ENCODE measurements at regions not wholly inside any gene's neighbourhood (a gene's known extent, or its start where the extent isn't known, plus 50 kb on each side); places are given as distances from the start of the nearest gene placed in this dataset.

DNA sequence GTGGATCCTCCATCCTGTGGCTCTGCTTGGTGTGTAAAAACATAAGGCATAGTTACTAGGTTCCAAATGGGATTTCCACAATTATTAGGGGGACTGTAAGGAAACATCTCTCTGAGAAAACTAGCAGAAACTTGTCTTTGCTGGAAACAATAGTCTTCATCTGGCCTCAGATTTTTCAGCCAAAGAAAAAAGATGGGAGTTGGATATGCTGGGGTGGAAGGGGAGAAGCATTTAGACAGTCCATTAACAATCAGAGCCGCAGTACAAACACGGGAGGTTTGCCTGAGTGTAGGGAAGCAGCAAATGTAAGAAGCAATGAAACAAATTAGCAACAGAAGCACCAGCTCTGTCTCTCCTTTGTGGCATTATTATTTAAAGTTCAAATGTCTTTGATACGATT, 402.7 kb upstream of the ZNF608 start:
- DNase-seq, result no peak

DNA sequence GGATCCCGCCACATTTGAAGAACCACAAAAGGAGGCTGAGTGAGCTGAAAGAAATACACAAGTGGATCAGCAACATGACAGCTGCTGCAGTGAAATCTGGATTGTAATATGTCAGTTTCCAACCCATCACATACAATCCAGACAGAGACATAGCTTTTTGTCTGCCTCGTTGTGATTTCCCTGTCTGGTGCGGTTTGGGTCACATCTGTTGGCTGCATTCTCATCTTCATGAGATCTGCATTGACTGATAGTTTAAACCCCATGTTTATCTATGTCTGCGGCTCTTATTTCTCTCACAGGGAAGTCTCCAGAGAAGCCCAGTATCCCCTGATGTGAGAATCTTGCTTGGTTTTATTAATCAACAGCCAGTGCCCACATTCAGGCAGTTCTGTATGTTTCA, 403.1 kb upstream of the ZNF608 start:
- no peak for DNase-seq

DNA sequence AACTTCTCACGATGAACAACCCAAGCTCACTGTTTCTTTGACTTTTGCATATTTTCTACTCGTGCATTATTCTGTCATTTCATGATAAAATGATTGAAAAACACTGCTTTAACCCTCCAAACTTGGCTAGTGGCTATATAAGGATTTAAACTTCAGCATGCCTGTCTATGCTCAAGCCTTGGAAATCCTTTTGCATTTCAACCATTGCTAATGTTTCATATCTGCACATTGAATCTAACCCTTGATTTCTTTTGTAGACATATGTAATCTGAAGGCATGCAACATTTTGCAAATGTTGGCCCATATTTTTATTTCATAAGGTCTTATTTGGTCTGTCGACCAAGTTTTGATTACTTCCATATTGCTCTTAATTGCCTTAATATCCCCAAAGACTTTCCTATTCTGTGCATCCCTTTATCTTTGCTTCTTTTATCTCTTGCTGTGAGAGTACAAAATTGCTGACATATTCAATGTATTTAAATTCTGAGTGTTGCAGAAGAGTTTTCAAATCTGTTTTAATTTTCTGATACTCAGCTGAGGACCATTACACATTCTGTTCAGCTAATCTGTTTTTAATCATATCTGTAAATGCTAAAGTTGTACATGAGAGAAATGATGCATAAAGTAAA, 403.7 kb upstream of the ZNF608 start:
- no peak for DNase-seq

DNA sequence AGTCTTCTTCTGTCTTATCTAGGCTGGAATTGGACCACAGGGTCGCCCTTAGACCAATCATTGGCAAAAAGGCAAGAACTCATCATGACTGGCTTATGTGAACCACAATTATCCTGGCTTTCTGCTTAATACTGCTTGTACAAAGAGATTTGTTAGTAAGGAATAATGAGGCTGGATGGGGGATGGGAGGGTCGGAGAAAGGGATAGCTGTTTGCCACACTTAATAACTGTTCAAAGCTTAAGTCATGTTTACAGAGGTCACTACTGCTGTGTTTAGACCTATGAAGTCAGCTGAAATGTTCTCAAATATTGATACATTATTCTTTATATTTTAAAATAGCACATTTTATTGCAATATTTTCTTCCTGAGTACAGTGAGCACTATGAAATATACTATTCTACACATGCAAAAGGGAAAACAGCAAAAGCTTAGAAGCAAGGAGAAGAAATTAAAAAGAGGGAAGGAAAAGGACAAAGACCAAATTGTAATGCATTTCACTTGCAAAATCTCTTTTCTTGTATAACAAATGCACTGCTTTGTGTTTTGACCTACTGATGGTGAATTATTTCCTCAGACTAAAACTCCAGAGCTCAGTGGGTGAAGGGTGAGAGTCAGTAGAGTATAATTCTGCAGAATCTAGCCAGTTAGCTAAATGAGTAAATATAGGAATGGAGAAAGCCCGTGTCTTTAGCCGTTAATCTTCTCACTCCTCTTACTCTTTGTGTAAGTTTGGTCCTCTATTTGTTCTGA, 404.9 kb upstream of the ZNF608 start:
- no peak for DNase-seq

DNA sequence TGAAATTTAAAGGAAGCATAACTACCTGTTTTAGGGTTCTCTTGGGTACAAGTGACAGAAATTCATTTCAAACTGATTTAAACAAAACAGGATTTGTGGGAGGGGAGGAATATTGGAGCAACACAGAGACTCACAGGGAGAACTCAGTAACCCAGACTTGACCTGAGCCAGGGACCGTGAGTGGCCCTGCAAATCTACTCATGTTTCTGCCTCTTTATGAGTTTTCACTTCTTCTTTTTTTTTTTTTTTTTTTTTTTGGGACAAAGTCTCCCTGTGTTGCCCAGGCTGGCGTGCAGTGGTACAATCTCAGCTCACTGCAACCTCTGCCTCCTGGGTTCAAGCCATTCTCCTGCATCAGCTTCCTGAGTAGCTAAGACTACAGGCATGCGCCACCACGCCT, 405.6 kb upstream of the ZNF608 start:
- no peak for DNase-seq

DNA sequence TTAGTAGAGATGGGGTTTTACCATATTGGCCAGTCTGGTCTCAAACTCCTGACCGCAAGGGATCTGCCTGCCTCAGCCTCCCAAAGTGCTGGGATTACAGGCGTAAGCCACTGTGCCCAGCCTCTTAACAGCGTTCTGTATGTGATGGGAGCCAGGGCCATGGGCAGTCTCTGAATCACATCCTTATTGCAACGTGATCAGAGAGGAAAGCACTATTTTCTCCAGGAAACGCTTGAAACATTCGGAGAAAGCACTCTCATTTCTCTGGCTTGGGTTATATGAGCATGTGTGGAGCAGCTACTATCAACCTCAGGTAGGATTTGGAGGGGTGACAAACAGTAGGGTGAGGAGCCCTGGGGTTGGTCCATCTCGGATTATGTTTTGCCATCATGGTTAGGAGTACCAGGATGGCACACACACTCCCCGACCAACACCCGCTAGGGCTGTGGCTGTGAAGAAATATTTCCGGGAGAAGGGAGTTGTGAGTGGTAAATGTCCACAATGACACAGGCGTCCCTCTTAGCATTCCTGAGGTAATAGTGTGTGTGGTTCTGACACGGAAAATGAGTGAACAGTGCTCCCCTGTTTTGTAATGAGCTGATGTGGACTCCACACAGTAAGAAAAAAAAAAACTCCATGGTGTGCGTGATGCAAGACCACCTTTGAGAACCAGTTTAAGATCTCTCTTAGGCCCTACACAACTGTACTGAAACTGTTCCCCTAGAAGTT, 406.2 kb upstream of the ZNF608 start:
- DNase-seq, result no peak

DNA sequence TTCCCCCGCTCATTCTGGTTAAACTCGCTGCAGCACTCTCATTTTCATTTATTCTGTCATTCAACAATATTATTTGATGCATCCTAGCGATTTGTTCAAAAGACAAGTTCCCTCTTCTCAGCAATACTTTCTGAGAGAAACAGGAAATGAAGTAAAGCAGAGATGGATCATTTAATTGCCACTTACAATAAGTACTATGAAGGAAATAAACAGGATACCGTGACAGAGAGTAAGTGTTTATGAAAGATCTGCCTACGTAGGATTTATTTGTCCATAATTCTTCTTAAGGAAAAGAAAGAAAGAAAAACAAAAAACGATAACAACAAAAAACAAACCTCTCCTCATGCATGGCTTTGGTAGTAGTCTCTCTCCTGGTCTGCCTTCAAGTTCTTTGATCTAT, 406.8 kb upstream of the ZNF608 start:
- no peak for DNase-seq

DNA sequence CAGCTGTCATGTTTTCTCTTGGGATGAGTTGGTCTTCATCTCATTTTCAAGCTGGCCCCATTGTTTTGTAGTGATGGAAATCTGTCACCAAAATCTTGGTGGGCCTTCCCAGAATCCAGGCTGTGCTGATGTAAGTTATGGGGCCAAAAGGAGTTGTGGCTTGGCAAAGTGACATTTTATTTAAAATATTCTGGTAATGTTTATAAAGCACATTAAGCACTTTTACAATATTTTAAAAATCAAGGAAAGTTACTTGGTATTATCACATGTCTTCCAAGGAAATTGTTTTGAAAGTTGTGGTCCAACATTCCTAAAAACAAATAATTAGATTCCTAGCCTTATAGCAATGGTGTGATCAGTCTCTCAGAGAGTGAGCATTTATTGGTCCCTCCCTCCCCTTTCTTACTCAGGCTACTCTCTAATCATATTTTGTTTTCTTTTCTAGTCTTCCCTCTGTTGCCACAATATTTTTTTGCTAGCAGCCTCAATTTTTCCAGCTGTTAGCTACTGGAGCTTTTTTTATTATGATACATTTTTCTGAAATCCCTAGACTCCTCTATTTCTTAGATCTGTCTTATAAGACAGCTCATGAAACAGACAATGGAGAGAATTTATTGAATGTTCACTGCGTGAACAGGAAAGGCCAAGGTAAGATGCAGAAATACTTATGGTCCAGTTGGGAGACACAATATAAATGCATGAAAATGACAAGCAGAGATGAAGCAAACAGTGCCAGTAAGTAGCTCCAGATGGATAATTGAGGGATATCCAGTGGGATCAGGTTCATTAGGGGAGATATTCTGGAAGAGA, 408.1 kb upstream of the ZNF608 start:
- no peak for DNase-seq

DNA sequence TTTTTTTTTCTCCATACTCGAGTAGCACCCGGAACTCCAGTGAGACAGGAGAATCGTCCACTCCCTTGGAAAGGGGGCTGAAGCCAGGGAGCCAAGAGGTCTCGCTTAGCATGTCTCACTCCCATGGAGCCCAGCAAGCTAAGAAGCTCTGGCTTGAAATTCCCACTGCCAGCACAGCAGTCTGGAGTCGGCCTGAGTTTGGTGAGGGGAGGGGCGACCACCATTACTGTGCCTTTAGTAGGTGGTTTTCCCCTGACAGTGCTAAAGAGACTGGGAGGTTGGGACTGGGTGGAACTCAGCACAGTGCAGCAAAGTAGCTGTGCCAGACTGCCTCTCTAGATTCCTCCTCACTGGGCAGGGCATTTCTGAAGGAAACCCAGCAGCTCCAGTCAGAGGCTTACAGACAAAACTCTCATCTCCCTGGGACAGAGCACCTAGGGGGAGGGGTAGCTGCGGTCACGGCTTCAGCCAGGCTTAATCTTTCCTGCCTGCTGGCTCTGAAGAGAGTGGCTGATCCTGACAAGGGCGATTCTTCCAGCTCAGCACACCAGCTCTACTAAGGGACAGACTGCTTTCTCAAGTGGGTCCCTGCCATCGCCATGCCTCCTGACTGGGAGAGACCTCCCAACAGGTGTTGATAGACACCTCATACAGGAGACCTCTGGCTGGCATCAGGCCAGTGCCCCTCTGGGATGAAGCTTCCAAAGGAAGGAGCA, 414.5 kb upstream of the ZNF608 start:
- no peak for DNase-seq

DNA sequence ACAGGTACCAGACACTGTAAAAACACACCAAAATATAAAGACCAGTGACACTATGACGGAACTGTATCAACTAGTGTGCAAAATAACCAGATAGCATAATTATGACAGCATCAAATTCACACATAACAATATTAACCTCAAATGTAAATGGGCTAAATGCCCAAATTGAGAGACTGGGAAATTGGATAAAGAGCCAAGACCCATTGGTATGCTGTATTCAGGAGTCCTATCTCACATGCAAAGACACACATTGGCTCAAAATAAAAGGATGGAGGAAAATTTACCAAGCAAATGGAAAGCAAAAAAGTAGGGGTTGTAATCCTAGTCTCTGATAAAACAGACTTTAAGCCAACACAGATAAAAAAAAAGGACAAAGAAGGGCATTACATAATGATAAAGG, 416.3 kb upstream of the ZNF608 start:
- DNase-seq, result no peak

DNA sequence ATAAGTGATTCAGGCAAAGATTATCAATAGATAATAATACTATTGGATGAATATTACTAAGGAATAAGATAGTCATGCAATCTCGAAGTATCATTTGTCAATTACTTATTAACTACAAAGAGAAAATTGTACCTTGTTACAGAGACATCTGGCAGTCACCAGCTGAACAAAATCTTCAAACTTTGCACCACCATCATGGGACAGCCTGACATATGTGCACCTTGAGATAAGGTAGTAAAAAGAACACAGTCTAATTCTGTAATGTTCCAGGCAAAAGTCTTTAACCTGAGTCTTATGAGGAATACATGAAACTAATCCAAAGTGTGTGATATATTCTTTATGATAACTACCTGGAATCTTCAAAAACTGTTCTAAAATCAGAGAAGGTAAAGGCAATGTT, 423.0 kb upstream of the ZNF608 start:
- DNase-seq, result no peak

DNA sequence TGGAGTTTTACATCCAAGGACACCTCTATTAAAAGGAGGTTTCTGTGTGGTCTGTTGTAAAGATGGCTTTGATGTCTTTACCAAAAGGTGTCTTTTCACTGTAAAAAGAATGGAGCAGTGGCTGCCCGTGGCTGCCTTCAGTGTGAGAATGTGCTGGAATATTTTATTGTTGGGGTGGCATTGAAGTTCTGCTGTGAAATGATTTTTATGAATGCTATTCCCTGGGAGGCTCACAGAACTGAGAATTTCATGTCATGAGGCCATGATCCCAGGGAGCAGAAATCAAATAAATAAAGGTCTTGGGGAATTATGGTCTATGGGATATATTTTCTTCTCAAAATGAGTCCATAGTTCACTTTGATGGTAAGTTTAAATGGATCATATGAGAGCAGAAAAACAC, 425.2 kb upstream of the ZNF608 start:
- no peak for DNase-seq

DNA sequence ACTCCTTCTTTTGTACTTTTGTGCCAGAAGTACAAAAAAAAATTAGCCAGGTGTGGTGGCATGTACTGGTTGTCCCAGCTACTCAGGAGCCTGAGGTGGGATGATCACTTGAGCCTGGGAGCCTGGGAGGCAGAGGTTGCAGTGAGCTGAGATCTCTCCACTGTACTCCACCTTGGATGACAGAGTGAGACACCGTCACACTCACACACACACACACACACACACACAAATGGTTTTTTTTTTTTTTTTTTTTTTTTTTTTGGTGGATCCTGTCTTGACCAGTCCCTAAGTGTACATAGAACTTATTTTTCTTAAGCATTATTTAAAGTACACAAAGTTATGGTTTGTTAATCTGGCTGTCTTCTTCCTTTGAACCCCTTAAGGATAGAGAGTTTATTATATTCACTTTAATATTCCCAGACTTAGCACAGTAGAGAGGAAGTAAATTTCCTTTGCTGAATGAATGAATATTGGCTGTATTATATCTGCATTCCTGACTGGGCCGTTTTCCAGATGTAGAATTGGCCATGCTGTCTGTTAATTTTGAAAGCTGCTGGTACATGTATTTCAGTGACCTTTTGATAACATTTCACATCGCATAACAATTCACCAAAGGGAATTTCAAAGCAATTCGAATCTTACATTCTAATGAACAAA, 429.0 kb upstream of the ZNF608 start:
- DNase-seq, result no peak

DNA sequence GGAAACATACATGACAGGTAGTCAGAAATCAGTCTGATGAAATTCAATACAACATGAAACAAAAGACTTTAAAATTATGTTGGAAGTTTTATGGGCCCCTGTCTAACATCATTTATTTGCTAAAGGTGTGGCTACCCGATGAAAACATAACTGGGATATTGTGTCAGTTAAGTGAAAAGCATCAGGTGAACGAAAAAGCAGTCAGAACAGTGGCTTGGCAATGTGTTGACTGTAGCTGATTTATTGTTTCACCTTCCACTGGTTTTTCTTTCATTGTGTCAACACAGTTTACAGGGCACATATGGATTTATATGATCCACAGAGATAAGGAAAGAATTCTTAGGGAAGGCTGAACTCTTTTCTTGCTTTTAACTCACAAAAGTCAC, 429.6 kb upstream of the ZNF608 start:
- DNase-seq, result no peak

DNA sequence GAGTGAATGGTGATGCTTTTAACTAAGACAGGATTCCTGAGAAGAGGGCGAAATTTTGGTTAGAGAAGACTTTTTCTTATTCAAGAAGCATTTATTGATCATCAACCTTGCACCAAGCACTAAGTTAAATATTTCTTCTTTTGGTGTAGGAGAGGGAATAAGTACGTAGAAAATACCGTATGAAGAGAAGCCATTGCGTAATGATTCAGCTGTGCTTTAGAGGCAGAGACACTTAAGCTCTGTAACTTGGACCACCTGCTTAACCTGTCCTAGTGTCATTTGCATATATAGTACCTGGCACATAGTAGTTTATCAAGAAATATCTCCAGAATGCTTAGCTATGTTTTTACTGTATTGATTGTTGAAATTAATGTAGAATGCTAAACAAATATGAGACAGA, 430.9 kb upstream of the ZNF608 start:
- no peak for DNase-seq

DNA sequence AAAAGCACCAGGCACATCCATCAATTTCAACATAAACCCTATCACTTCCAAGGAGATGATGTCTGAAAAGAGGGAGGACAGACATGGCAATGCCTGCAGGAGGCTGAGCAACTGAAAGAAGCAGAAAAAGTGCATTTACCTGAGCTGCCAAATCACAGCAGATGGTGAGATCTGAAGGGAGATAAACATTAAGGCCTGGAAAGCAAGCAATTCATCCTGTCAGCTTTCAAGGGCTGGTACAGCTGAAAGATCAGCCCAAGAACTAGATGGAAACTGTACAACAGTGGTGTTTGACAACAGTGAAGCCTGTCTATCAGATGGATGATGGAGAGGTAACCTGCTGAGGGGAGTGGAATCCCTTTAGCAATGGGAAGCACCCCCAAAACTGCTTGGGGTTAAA, 433.2 kb upstream of the ZNF608 start:
- DNase-seq, result no peak

DNA sequence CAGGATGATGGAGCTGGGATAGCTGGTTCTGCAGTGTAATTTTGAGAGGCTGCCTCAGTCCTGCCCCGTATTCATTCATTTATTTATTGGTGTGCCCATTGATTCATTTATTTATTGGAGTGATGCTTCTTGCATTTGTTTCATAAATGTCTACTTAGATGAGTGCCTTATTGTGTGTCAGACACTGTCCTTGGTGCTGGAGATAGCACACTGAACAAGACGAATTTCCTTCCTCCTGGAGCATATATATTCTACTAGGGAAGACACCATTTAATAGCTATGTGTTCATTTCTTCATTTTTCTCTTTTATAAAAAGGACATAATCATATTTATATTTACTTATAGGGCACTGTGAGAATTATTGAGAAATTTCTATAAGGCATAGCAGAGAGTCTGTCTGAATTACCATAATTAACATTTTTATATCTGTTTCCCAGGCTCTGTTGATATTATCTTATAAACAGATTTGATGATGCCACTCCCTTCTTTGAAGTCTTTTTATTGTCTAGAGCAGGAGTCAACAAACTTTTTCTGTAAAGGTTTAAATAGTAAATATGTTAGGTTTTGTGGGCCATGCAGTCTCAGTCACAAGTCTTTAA, 433.9 kb upstream of the ZNF608 start:
- DNase-seq, result no peak

DNA sequence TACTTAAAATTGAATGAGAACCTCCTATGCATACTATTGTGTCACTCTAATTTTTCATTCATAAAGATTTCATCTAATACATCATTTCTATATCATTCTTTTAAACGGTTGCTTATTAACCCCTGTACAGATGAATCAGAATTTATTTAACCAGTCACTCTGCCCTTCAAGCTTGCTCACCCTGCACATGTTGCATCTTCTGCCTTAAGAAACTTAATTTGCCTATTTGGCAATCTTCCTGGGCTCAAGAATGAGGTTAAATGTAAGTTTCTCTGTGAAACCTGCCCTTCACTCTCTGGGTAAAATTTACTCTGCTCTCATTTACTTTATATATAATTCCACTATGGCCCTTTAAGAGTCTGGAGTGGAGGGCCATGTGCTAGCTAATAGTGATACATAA, 434.7 kb upstream of the ZNF608 start:
- DNase-seq, result no peak

DNA sequence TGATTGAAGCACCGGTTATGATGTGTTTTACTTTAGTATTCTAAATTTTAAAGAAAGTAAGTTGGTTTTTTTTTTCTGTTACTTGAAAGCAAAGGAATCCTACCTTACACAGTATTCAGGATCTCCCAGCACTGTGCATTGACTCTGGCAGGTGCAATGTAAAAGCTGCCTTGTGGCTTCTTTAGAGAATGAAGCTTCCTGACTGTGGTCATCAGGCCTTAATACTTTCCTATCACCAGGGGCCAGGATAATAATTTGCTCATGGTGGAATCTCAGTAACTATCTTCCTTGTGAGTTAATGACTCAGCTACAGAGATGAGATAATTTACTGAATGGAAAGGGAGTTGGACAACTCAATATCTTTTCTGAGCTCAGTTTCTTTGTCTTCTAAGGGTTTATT, 435.5 kb upstream of the ZNF608 start:
- DNase-seq, result no peak

DNA sequence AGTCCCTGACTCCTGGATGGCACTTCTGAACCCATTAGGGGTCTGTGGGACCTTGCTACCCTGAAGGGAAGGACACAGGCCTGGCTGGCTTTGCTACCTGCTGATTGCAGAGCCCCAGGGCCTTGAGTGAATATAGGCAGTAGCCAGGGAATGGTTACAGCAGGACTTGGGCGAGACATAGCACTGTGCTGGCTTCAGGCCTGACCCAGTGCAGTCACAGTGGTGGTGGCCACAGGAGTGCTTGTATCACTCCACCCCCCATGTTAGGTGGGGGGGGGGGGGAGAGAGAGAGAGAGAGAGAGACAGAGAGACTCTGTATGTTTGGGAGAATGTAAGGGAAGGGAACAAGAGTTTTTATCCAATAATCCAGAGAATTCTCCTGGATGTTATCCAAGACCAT, 439.3 kb upstream of the ZNF608 start:
- no peak for DNase-seq

DNA sequence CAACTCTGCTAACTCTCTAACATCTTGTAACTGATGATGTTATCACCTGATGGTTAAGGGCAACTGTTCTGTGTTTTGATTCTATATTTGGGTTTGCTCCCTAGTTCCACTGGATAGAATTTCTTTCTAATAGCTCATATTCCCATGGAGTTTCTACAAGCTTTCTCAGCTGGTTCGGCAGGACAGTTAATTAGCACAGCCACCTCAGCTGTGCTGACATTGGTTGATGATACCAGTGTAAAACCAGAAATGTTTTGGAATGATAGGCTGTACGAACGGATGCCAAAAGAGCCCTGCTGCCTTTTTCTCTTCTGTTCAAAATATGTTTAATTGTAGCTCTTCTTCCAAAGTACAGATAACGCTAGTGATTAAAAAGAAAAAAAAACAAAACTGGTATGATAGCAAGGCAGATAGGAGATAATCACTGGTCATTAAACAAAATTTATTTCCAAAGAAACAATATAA, 440.5 kb upstream of the ZNF608 start:
- DNase-seq, result no peak

DNA sequence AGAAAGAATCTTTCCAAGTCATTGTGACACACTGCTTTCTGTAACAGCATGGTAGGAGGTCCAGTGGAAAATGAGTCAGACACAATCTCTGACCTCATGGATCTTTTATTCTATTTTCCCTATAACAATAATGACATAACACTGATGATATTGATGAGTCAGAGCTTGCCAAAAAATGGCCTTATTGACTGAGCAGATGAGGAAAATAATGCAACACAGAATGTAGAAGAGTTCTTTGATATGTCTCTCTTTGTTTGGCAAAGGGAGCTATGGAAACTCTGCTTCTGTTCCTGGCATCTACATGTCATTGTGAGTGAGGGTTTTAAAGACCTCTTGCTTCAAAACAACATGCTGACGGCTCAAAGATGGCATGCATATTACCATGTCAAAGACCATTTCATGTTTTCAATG, 443.1 kb upstream of the ZNF608 start:
- DNase-seq, result no peak
